SK-N-SH (cell line): ENCODE measurements at regions not wholly inside any gene's neighbourhood (a gene's known extent, or its start where the extent isn't known, plus 50 kb on each side); places are given as distances from the start of the nearest gene placed in this dataset.

Source experiments
- CTCF ChIA-PET: fragments of 300-600, 350-600 bp; formaldehyde crosslinking; extraction: SDS; loops from one replicate; lab custom pipeline; 2021; lab: Yijun Ruan, JAX
- POLR2A ChIA-PET: fragments of 350-600 bp; sonication (Branson Sonifier 250); formaldehyde crosslinking; extraction: SDS; loops from one replicate; lab custom pipeline; 2020; ENCODE audit warnings: antibody characterized with exemption, inconsistent platforms; lab: Yijun Ruan, JAX
- DNase-seq: peaks from one replicate; pipeline ENCODE4 v3.0.0; 2012
- H2AFZ ChIP-seq: fragments of 200-600 bp; sonication (generic); 2 replicates; pipeline ENCODE4 v1.8.1; 2016; ENCODE audit warnings: antibody characterized with exemption, mild to moderate bottlenecking, low read depth
- H3F3A ChIP-seq: fragments of 200-600 bp; sonication (generic); replicated peaks from 2 replicates; pipeline ENCODE3; 2016; ENCODE audit warnings: antibody characterized with exemption, mild to moderate bottlenecking; ENCODE audit not compliant: insufficient read depth
- H3K27ac ChIP-seq, 2 experiments: fragments of 200-500 bp in 1 of 2; fragments of 200-600 bp in 1 of 2; sonication (Bioruptor generic) in 1 of 2; sonication (generic), shearing (Covaris generic) in 1 of 2; 2 replicates each; pipeline versions ENCODE4 v1.5.1 to v1.6.1; 2014 to 2016; ENCODE audit warnings: low read depth in 2 of 2, inconsistent platforms in 1 of 2, low read length in 1 of 2, mild to moderate bottlenecking in 1 of 2, mixed read lengths in 1 of 2
- H3K27me3 ChIP-seq: fragments of 200-600 bp; sonication (generic), shearing (Covaris generic); 2 replicates; pipeline ENCODE4 v1.6.1; 2016; ENCODE audit warnings: mixed run types; ENCODE audit not compliant: insufficient read depth
- H3K36me3 ChIP-seq, 2 experiments: fragments of 200-500 bp in 1 of 2; fragments of 200-600 bp in 1 of 2; sonication (Bioruptor generic) in 1 of 2; sonication (generic) in 1 of 2; replicated peaks in 1 of 2; 2 replicates each; pipeline versions ENCODE3 to v1.5.1; 2014 to 2016; ENCODE audit warnings: low read length in 1 of 2, mild to moderate bottlenecking in 1 of 2; ENCODE audit not compliant: insufficient read depth in 2 of 2, control insufficient read depth in 1 of 2
- H3K4me1 ChIP-seq, 2 experiments: fragments of 200-500 bp in 1 of 2; fragments of 200-600 bp in 1 of 2; sonication (Bioruptor generic) in 1 of 2; sonication (generic), shearing (Covaris generic) in 1 of 2; 2 replicates each; pipeline versions ENCODE4 v1.5.1 to v1.6.1; 2014 to 2016; ENCODE audit warnings: low read depth in 1 of 2, low read length in 1 of 2, mixed run types in 1 of 2; ENCODE audit not compliant: insufficient read depth in 2 of 2, control insufficient read depth in 1 of 2
- H3K4me2 ChIP-seq: fragments of 200-600 bp; sonication (generic), shearing (Covaris generic); 2 replicates; pipeline ENCODE4 v1.6.1; 2017; ENCODE audit warnings: mixed run types
- H3K4me3 ChIP-seq, 2 experiments: fragments of 200-500 bp in 1 of 2; fragments of 200-600 bp in 1 of 2; sonication (Bioruptor generic) in 1 of 2; sonication (generic), shearing (Covaris generic) in 1 of 2; 2 replicates each; pipeline versions ENCODE4 v1.5.1 to v1.8.1; 2014 to 2016; ENCODE audit warnings: low read depth in 2 of 2, inconsistent platforms in 1 of 2, low read length in 1 of 2, mild to moderate bottlenecking in 1 of 2, mixed read lengths in 1 of 2, moderate library complexity in 1 of 2
- H3K79me2 ChIP-seq: fragments of 200-600 bp; sonication (generic); 2 replicates; pipeline ENCODE4 v1.8.1; 2017; ENCODE audit warnings: mild to moderate bottlenecking; ENCODE audit not compliant: insufficient read depth
- H3K9ac ChIP-seq: fragments of 200-600 bp; sonication (generic); 2 replicates; pipeline ENCODE4 v1.6.1; 2017; ENCODE audit warnings: mixed run types
- H3K9me2 ChIP-seq: fragments of 200-600 bp; sonication (generic); 2 replicates; pipeline ENCODE4 v1.6.1; 2017; ENCODE audit warnings: mixed run types
- H3K9me3 ChIP-seq: fragments of 200-600 bp; sonication (generic); 2 replicates; pipeline ENCODE4 v1.6.1; 2017; ENCODE audit warnings: mixed run types, mild to moderate bottlenecking, moderate library complexity
- H4K20me1 ChIP-seq: fragments of 200-600 bp; sonication (generic); 2 replicates; pipeline ENCODE4 v1.6.1; 2017; ENCODE audit warnings: mild to moderate bottlenecking, mixed run types; ENCODE audit not compliant: insufficient read depth
- CHD2 ChIP-seq: fragments of 150-350 bp; IDR thresholded peaks from 2 replicates; pipeline ENCODE4 v1.6.1; 2018; ENCODE audit warnings: low read length; ENCODE audit not compliant: partially characterized antibody
- FOXJ3 ChIP-seq: sonication (generic); formaldehyde crosslinking; IDR thresholded peaks from 2 replicates; pipeline ENCODE4 v1.5.1; 2020; ENCODE audit warnings: mild to moderate bottlenecking, missing genetic modification reagents
- NRF1 ChIP-seq: IDR thresholded peaks from 2 replicates; pipeline ENCODE4 v1.6.1; 2012; ENCODE audit warnings: low read depth, mild to moderate bottlenecking, low read length
- POLR2AphosphoS5 ChIP-seq: IDR thresholded peaks from 2 replicates; pipeline ENCODE4 v1.6.1; 2012; ENCODE audit warnings: low read depth, low read length
- RCOR1 ChIP-seq: fragments of 150-350 bp; IDR thresholded peaks from 2 replicates; pipeline ENCODE4 v1.6.1; 2017; ENCODE audit warnings: antibody characterized with exemption, low read length
- SMC3 ChIP-seq: IDR thresholded peaks from 2 replicates; pipeline ENCODE4 v1.6.1; 2012; ENCODE audit warnings: low read depth, low read length, improper control_type of control experiment
- TAF1 ChIP-seq: IDR thresholded peaks from 2 replicates; pipeline ENCODE4 v1.6.1; 2012; ENCODE audit warnings: low read depth, mild to moderate bottlenecking, low read length, moderate library complexity, borderline replicate concordance
- TCF12 ChIP-seq: IDR thresholded peaks from 2 replicates; pipeline ENCODE4 v1.4.0; 2012
- TEAD4 ChIP-seq: IDR thresholded peaks from 2 replicates; pipeline ENCODE4 v1.4.0; 2012; ENCODE audit warnings: mild to moderate bottlenecking, borderline replicate concordance; ENCODE audit not compliant: insufficient read depth
- YY1 ChIP-seq: IDR thresholded peaks from 2 replicates; pipeline ENCODE4 v1.4.0; 2012; ENCODE audit warnings: low read depth, mild to moderate bottlenecking
- WGBS: methylation state at CpG from one replicate; pipeline ENCODE4 v1.1.6; 2017; ENCODE audit warnings: low lambda C conversion rate; 5-methylcytosine and 5-hydroxymethylcytosine counted together
- TF ChIP-seq, protein P1 (sequence below): fragments of 200-600 bp; sonication (generic); IDR thresholded peaks from 2 replicates; pipeline ENCODE4 v1.6.1; 2017; ENCODE audit warnings: antibody characterized with exemption, mild to moderate bottlenecking, moderate library complexity
- TF ChIP-seq, protein P2 (sequence below): fragments of 150-350 bp; IDR thresholded peaks from 2 replicates; pipeline ENCODE4 v1.6.1; 2016; ENCODE audit warnings: mild to moderate bottlenecking, low read depth, low read length
- TF ChIP-seq, protein P3 (sequence below): IDR thresholded peaks from 2 replicates; pipeline ENCODE4 v1.4.0; 2012; ENCODE audit warnings: low read depth, borderline replicate concordance
- TF ChIP-seq, protein P4 (sequence below): IDR thresholded peaks from 2 replicates; pipeline ENCODE4 v1.6.1; 2012; ENCODE audit warnings: mild to moderate bottlenecking, low read depth, low read length, moderate library complexity
- TF ChIP-seq, protein P5 (sequence below): IDR thresholded peaks from 2 replicates; pipeline ENCODE4 v1.4.0; 2012; ENCODE audit warnings: low read depth, borderline replicate concordance
- TF ChIP-seq, protein P6 (sequence below): IDR thresholded peaks from 2 replicates; pipeline ENCODE4 v1.4.0; 2012; ENCODE audit warnings: low read depth

DNA sequence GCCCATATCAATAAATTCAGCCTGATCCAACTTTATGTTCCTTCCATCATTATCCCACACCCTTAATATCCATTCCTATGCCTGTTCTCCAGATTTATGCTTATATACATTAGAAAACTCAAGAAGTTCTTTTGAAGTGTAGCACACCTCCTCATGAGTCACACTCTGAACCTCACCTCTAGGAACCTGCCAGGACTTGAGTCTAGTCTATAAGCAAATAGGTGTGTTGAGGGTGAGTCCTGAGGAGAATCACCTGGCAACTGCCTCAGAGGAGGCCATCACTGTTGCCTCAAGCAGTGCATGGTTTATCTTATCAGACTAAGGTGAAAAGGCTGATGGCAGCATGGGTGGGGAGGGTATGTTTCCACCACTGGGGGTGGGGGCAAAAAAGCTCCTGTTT lies 496.7 kb downstream of the C6orf118 start:
- POLR2A ChIA-PET, result no interaction called here
- CTCF ChIA-PET, result no interaction called here
- H3K27ac ChIP-seq, result no peak overlapping the region
- no peaks in the 10 kb centered on the region for H3K79me2 ChIP-seq
- H3K27me3 ChIP-seq, result no peaks in the 10 kb centered on the region
- no peak overlapping the region for H3K4me2 ChIP-seq
- no peaks in the 10 kb centered on the region for H3K4me1 ChIP-seq
- TF ChIP-seq, protein P1, sequence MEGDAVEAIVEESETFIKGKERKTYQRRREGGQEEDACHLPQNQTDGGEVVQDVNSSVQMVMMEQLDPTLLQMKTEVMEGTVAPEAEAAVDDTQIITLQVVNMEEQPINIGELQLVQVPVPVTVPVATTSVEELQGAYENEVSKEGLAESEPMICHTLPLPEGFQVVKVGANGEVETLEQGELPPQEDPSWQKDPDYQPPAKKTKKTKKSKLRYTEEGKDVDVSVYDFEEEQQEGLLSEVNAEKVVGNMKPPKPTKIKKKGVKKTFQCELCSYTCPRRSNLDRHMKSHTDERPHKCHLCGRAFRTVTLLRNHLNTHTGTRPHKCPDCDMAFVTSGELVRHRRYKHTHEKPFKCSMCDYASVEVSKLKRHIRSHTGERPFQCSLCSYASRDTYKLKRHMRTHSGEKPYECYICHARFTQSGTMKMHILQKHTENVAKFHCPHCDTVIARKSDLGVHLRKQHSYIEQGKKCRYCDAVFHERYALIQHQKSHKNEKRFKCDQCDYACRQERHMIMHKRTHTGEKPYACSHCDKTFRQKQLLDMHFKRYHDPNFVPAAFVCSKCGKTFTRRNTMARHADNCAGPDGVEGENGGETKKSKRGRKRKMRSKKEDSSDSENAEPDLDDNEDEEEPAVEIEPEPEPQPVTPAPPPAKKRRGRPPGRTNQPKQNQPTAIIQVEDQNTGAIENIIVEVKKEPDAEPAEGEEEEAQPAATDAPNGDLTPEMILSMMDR, result no peak
- TF ChIP-seq TCF12 (no peak), RCOR1 (no peak), YY1 (no peak)
- H3K4me3 ChIP-seq, result no peak overlapping the region
- no peak overlapping the region for H2AFZ ChIP-seq
- no peaks in the 10 kb centered on the region for H4K20me1 ChIP-seq
- no peaks in the 10 kb centered on the region for H3F3A ChIP-seq
- H3K9me3 ChIP-seq, result no peaks in the 10 kb centered on the region
- no peak for DNase-seq
- no peak overlapping the region for H3K9ac ChIP-seq
- no peaks in the 10 kb centered on the region for H3K36me3 ChIP-seq
- no peaks in the 10 kb centered on the region for H3K9me2 ChIP-seq

DNA sequence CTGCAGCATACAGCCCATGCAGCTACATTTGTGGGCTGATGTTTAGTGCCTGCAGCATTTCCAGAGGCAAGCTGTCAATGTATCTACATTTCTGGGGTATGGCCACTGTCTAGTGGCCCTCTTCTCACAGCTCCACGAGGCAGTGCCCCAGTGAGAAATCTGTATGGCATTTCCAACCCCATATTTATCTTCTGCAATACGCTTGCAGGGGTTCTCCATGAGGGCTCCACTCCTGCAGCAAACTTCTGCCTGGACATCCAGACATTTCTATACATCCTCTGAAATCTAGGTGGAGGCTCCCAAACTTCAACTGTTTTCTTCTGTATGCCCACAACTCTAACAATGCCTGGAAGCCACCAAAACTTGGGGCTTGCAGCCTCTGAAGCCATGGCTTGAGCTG lies 502.3 kb downstream of the C6orf118 start:
- ChIA-PET POLR2A (no interaction called here), CTCF (no interaction called here)
- no peak overlapping the region for H2AFZ ChIP-seq
- WGBS, result 20% methylated on average over 2 of the region's 2 CpGs
- no peaks in the 10 kb centered on the region for H3K4me1 ChIP-seq
- H3K27ac ChIP-seq, result no peak overlapping the region
- H4K20me1 ChIP-seq, result no peaks in the 10 kb centered on the region
- H3K9ac ChIP-seq, result no peak overlapping the region
- no peak overlapping the region for H3K4me2 ChIP-seq
- no peaks in the 10 kb centered on the region for H3K9me3 ChIP-seq
- DNase-seq, result no peak
- H3K27me3 ChIP-seq, result no peaks in the 10 kb centered on the region
- H3K79me2 ChIP-seq, result no peaks in the 10 kb centered on the region
- no peaks in the 10 kb centered on the region for H3F3A ChIP-seq
- H3K9me2 ChIP-seq, result no peaks in the 10 kb centered on the region
- no peaks in the 10 kb centered on the region for H3K36me3 ChIP-seq
- no peak overlapping the region for H3K4me3 ChIP-seq
- TF ChIP-seq, protein P2, sequence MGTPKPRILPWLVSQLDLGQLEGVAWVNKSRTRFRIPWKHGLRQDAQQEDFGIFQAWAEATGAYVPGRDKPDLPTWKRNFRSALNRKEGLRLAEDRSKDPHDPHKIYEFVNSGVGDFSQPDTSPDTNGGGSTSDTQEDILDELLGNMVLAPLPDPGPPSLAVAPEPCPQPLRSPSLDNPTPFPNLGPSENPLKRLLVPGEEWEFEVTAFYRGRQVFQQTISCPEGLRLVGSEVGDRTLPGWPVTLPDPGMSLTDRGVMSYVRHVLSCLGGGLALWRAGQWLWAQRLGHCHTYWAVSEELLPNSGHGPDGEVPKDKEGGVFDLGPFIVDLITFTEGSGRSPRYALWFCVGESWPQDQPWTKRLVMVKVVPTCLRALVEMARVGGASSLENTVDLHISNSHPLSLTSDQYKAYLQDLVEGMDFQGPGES, result no peak
- TF ChIP-seq, protein P1, result no peak
- TF ChIP-seq POLR2AphosphoS5, result no peak
- no peak for TF ChIP-seq YY1
- TF ChIP-seq TCF12, result no peak
- TF ChIP-seq, protein P3, sequence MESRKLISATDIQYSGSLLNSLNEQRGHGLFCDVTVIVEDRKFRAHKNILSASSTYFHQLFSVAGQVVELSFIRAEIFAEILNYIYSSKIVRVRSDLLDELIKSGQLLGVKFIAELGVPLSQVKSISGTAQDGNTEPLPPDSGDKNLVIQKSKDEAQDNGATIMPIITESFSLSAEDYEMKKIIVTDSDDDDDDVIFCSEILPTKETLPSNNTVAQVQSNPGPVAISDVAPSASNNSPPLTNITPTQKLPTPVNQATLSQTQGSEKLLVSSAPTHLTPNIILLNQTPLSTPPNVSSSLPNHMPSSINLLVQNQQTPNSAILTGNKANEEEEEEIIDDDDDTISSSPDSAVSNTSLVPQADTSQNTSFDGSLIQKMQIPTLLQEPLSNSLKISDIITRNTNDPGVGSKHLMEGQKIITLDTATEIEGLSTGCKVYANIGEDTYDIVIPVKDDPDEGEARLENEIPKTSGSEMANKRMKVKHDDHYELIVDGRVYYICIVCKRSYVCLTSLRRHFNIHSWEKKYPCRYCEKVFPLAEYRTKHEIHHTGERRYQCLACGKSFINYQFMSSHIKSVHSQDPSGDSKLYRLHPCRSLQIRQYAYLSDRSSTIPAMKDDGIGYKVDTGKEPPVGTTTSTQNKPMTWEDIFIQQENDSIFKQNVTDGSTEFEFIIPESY, result no peak
- TF ChIP-seq, protein P4, sequence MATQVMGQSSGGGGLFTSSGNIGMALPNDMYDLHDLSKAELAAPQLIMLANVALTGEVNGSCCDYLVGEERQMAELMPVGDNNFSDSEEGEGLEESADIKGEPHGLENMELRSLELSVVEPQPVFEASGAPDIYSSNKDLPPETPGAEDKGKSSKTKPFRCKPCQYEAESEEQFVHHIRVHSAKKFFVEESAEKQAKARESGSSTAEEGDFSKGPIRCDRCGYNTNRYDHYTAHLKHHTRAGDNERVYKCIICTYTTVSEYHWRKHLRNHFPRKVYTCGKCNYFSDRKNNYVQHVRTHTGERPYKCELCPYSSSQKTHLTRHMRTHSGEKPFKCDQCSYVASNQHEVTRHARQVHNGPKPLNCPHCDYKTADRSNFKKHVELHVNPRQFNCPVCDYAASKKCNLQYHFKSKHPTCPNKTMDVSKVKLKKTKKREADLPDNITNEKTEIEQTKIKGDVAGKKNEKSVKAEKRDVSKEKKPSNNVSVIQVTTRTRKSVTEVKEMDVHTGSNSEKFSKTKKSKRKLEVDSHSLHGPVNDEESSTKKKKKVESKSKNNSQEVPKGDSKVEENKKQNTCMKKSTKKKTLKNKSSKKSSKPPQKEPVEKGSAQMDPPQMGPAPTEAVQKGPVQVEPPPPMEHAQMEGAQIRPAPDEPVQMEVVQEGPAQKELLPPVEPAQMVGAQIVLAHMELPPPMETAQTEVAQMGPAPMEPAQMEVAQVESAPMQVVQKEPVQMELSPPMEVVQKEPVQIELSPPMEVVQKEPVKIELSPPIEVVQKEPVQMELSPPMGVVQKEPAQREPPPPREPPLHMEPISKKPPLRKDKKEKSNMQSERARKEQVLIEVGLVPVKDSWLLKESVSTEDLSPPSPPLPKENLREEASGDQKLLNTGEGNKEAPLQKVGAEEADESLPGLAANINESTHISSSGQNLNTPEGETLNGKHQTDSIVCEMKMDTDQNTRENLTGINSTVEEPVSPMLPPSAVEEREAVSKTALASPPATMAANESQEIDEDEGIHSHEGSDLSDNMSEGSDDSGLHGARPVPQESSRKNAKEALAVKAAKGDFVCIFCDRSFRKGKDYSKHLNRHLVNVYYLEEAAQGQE, result no peak
- no peak for TF ChIP-seq TAF1
- TF ChIP-seq, protein P5, sequence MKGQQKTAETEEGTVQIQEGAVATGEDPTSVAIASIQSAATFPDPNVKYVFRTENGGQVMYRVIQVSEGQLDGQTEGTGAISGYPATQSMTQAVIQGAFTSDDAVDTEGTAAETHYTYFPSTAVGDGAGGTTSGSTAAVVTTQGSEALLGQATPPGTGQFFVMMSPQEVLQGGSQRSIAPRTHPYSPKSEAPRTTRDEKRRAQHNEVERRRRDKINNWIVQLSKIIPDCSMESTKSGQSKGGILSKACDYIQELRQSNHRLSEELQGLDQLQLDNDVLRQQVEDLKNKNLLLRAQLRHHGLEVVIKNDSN, result no peak
- TF ChIP-seq NRF1, result no peak
- TF ChIP-seq TEAD4, result no peak
- no peak for TF ChIP-seq FOXJ3
- TF ChIP-seq SMC3, result no peak
- no peak for TF ChIP-seq CHD2
- TF ChIP-seq, protein P6, sequence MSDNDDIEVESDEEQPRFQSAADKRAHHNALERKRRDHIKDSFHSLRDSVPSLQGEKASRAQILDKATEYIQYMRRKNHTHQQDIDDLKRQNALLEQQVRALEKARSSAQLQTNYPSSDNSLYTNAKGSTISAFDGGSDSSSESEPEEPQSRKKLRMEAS, result no peak
